H9 (cell line): ENCODE measurements at regions not wholly inside any gene's neighbourhood (a gene's known extent, or its start where the extent isn't known, plus 50 kb on each side); places are given as distances from the start of the nearest gene placed in this dataset.

Experiments
- DNase-seq: peaks from one replicate; pipeline ENCODE4 v3.0.0-alpha.2; 2017
- H2AFZ ChIP-seq: one replicate; pipeline ENCODE4 v1.6.1; 2013; ENCODE audit warnings: mild to moderate bottlenecking, low read length, control low read depth, moderate library complexity
- H2AK5ac ChIP-seq: 2 replicates; pipeline ENCODE4 v1.6.1; 2013; ENCODE audit warnings: low read length, control low read depth, mixed read lengths; ENCODE audit not compliant: insufficient read length
- H2BK120ac ChIP-seq: one replicate; pipeline ENCODE4 v1.6.1; 2013; ENCODE audit warnings: low read depth, mild to moderate bottlenecking, low read length, control low read depth, inconsistent platforms; ENCODE audit not compliant: poor library complexity, severe bottlenecking
- H2BK12ac ChIP-seq: 2 replicates; pipeline ENCODE4 v1.6.1; 2013; ENCODE audit warnings: low read length, control low read depth, mixed read lengths, low read depth; ENCODE audit not compliant: insufficient read length
- H2BK15ac ChIP-seq: 2 replicates; pipeline ENCODE4 v1.6.1; 2013; ENCODE audit warnings: low read depth, low read length, control low read depth
- H2BK20ac ChIP-seq: one replicate; pipeline ENCODE4 v1.6.1; 2013; ENCODE audit warnings: low read depth, mild to moderate bottlenecking, low read length, control low read depth, inconsistent platforms; ENCODE audit not compliant: poor library complexity, severe bottlenecking
- H2BK5ac ChIP-seq: 2 replicates; pipeline ENCODE4 v1.6.1; 2013; ENCODE audit warnings: low read length, control low read depth, mixed read lengths; ENCODE audit not compliant: insufficient read length
- H3K14ac ChIP-seq: 2 replicates; pipeline ENCODE4 v1.6.1; 2013; ENCODE audit warnings: low read length, control low read depth; ENCODE audit not compliant: insufficient read depth
- H3K18ac ChIP-seq: 2 replicates; pipeline ENCODE4 v1.6.1; 2013; ENCODE audit warnings: low read depth, mild to moderate bottlenecking, mixed read lengths, low read length, control low read depth; ENCODE audit not compliant: insufficient read length
- H3K23ac ChIP-seq: 2 replicates; pipeline ENCODE4 v1.6.1; 2013; ENCODE audit warnings: low read length, control low read depth, mixed read lengths, low read depth; ENCODE audit not compliant: insufficient read length
- H3K23me2 ChIP-seq: 2 replicates; pipeline ENCODE4 v1.6.1; 2013; ENCODE audit warnings: low read depth, mild to moderate bottlenecking, mixed read lengths, low read length, control low read depth; ENCODE audit not compliant: insufficient read length, poor library complexity, severe bottlenecking
- H3K27ac ChIP-seq: 2 replicates; pipeline ENCODE4 v1.5.1; 2013; ENCODE audit warnings: low read length, control low read depth, mixed read lengths, low read depth; ENCODE audit not compliant: insufficient read length
- H3K27me3 ChIP-seq: 2 replicates; pipeline ENCODE4 v1.6.1; 2013; ENCODE audit warnings: low read length, control low read depth, inconsistent platforms; ENCODE audit not compliant: insufficient read depth
- H3K4ac ChIP-seq: 2 replicates; pipeline ENCODE4 v1.6.1; 2013; ENCODE audit warnings: low read depth, mild to moderate bottlenecking, control low read depth, inconsistent platforms, low read length, moderate library complexity
- H3K4me1 ChIP-seq: 2 replicates; pipeline ENCODE4 v1.6.1; 2013; ENCODE audit warnings: low read length, control low read depth, inconsistent platforms; ENCODE audit not compliant: insufficient read depth
- H3K4me2 ChIP-seq: 2 replicates; pipeline ENCODE4 v1.6.1; 2013; ENCODE audit warnings: low read length, control low read depth, mixed read lengths; ENCODE audit not compliant: insufficient read length, insufficient read depth
- H3K56ac ChIP-seq: 2 replicates; pipeline ENCODE4 v1.6.1; 2013; ENCODE audit warnings: low read depth, mild to moderate bottlenecking, mixed read lengths, low read length, control low read depth; ENCODE audit not compliant: insufficient read length
- H3K79me1 ChIP-seq: 2 replicates; pipeline ENCODE4 v1.6.1; 2013; ENCODE audit warnings: low read depth, mild to moderate bottlenecking, moderate library complexity, low read length, control low read depth, inconsistent platforms; ENCODE audit not compliant: insufficient read depth, poor library complexity, severe bottlenecking
- H3K79me2 ChIP-seq: 2 replicates; pipeline ENCODE4 v1.6.1; 2013; ENCODE audit warnings: low read length, control low read depth, inconsistent platforms; ENCODE audit not compliant: insufficient read depth
- H3K9ac ChIP-seq: 2 replicates; pipeline ENCODE4 v1.6.1; 2013; ENCODE audit warnings: low read length, control low read depth, mixed read lengths; ENCODE audit not compliant: insufficient read length; ENCODE audit errors: extremely low read depth
- H3K9me3 ChIP-seq: one replicate; pipeline ENCODE4 v1.6.1; 2013; ENCODE audit warnings: low read depth, low read length, inconsistent platforms; ENCODE audit not compliant: control insufficient read depth
- H3T11ph ChIP-seq: one replicate; pipeline ENCODE4 v1.6.1; 2013; ENCODE audit warnings: mild to moderate bottlenecking, low read length, control low read depth, inconsistent platforms
- H4K20me1 ChIP-seq: one replicate; pipeline ENCODE4 v1.6.1; 2013; ENCODE audit not compliant: control insufficient read depth, insufficient read length, insufficient read depth
- H4K5ac ChIP-seq: 2 replicates; pipeline ENCODE4 v1.6.1; 2013; ENCODE audit warnings: low read depth, mild to moderate bottlenecking, mixed read lengths, low read length, control low read depth; ENCODE audit not compliant: insufficient read length
- H4K8ac ChIP-seq: replicated peaks from 2 replicates; pipeline ENCODE4 v1.6.1; 2013; ENCODE audit warnings: low read length, control low read depth, mixed read lengths, low read depth; ENCODE audit not compliant: insufficient read length
- H4K91ac ChIP-seq: 2 replicates; pipeline ENCODE4 v1.6.1; 2013; ENCODE audit warnings: low read depth, mild to moderate bottlenecking, moderate library complexity, mixed read lengths, low read length, control low read depth; ENCODE audit not compliant: insufficient read length
- H3K27ac Mint-ChIP-seq, 3 experiments: 2 replicates in 2 of 3; 3 replicates in 1 of 3; pipeline ENCODE4 v1.8.0; 2020 to 2021; ENCODE audit warnings: mixed read lengths in 3 of 3, mild to moderate bottlenecking in 1 of 3, moderate library complexity in 1 of 3
- H3K27me3 Mint-ChIP-seq: 2 replicates; pipeline ENCODE4 v1.8.0; 2021; ENCODE audit warnings: low read depth, mild to moderate bottlenecking, moderate library complexity, mixed read lengths
- H3K36me3 Mint-ChIP-seq, 3 experiments: 2 replicates in 2 of 3; 3 replicates in 1 of 3; pipeline ENCODE4 v1.8.0; 2020 to 2021; ENCODE audit warnings: low read depth in 3 of 3, mixed read lengths in 3 of 3; ENCODE audit not compliant: insufficient read depth in 1 of 3
- H3K4me1 Mint-ChIP-seq, 2 experiments: 2 replicates each; pipeline ENCODE4 v1.8.0; 2020; ENCODE audit warnings: mixed read lengths in 2 of 2
- H3K4me3 Mint-ChIP-seq, 2 experiments: 2 replicates in 1 of 2; 3 replicates in 1 of 2; pipeline ENCODE4 v1.8.0; 2020 to 2021; ENCODE audit warnings: mild to moderate bottlenecking in 2 of 2, mixed read lengths in 2 of 2, moderate library complexity in 1 of 2
- H3K9me3 Mint-ChIP-seq, 2 experiments: 2 replicates in 1 of 2; 3 replicates in 1 of 2; pipeline ENCODE4 v1.8.0; 2020; ENCODE audit warnings: mild to moderate bottlenecking in 2 of 2, mixed read lengths in 2 of 2, moderate library complexity in 1 of 2
- CTCF ChIP-seq: fragments of 200-600 bp; sonication (generic); conservative IDR thresholded peaks from 3 replicates; pipeline ENCODE4 v1.8.0; 2021; ENCODE audit warnings: antibody characterized with exemption, mild to moderate bottlenecking
- WGBS: extraction: QIAGEN DNeasy Blood & Tissue Kit; methylation state at CpG from one replicate; pipeline ENCODE4 v1.1.7; 2013; ENCODE audit warnings: missing lambda C conversion rate, low lambda C conversion rate, mixed read lengths; ENCODE audit not compliant: insufficient read length; ENCODE audit errors: extremely low coverage; 5-methylcytosine and 5-hydroxymethylcytosine counted together

- H3K23me2 ChIP-seq = no peaks in the 10 kb centered on the region
- no peaks in the 10 kb centered on the region for H3K27me3 ChIP-seq
- H2AK5ac ChIP-seq = no peak overlapping the region
- no peak for TF ChIP-seq CTCF
- no peak overlapping the region for H4K8ac ChIP-seq
- no peaks in the 10 kb centered on the region for H3K4me1 Mint-ChIP-seq
- no peak overlapping the region for H4K5ac ChIP-seq
- WGBS = no CpG with 5 or more reads among the region's 1 CpG
- H3K36me3 Mint-ChIP-seq = peaks cover 0 to 3% (median 0%) of the 10 kb centered on the region in 3 experiments; a peak in 1 of 7 replicates
- no peaks in the 10 kb centered on the region for H3K4me1 ChIP-seq
- no peak overlapping the region for H3K4ac ChIP-seq
- no peak overlapping the region for H4K91ac ChIP-seq
- H3K79me1 ChIP-seq = no peaks in the 10 kb centered on the region
- no peaks in the 10 kb centered on the region for H4K20me1 ChIP-seq
- no peak overlapping the region for H2BK15ac ChIP-seq
- no peak overlapping the region for H2BK20ac ChIP-seq
- no peak overlapping the region for H3K27ac ChIP-seq
- no peak overlapping the region for H3K23ac ChIP-seq
- no peak overlapping the region for H3K14ac ChIP-seq
- no peak overlapping the region for H2BK5ac ChIP-seq
- H3K18ac ChIP-seq = no peak overlapping the region
- DNase-seq = no peak
- H3K79me2 ChIP-seq = no peaks in the 10 kb centered on the region
- H3K9ac ChIP-seq = no peak overlapping the region
- H3K9me3 Mint-ChIP-seq = peaks cover 0 to 5% of the 10 kb centered on the region in 2 experiments; a peak in 2 of 5 replicates
- H3K27me3 Mint-ChIP-seq = no peaks in the 10 kb centered on the region
- H3K27ac Mint-ChIP-seq = no peak overlapping the region
- H3K9me3 ChIP-seq = no peaks in the 10 kb centered on the region
- H2BK12ac ChIP-seq = no peak overlapping the region
- H3K4me3 Mint-ChIP-seq = no peak overlapping the region
- no peak overlapping the region for H3K56ac ChIP-seq
- H2AFZ ChIP-seq = no peak overlapping the region
- no peak overlapping the region for H3K4me2 ChIP-seq
- H2BK120ac ChIP-seq = no peak overlapping the region
- H3T11ph ChIP-seq = no peak overlapping the region
Observed at GRCh38 chr13:104823709-104824108, 1711.8 kb downstream of the EFNB2 start.
